PC-9 (cell line): ENCODE measurements at regions not wholly inside any gene's neighbourhood (a gene's known extent, or its start where the extent isn't known, plus 50 kb on each side); places are given as distances from the start of the nearest gene placed in this dataset.

Source experiments
- BruUV-seq: library from RNA; stranded (reverse); fragments of 400-500 nt; replicated peaks from 2 replicates; lab custom pipeline; 2021; lab: Mats Ljungman, UMichigan
- CTCF ChIA-PET: fragments of 300-600 bp; sonication (Branson Sonifier 250); formaldehyde crosslinking; loops from one replicate; lab custom pipeline; 2022; ENCODE audit warnings: antibody characterized with exemption; lab: Charles Lee
- POLR2A ChIA-PET: fragments of 300-600 bp; sonication (Branson Sonifier 250); formaldehyde crosslinking; loops from one replicate; lab custom pipeline; 2022; ENCODE audit warnings: antibody characterized with exemption; ENCODE audit not compliant: unreplicated experiment; lab: Charles Lee
- DNase-seq, 2 experiments: peaks; one replicate each; pipeline versions ENCODE4 v3.0.0 to v3.0.0-alpha.2; 2015 to 2022; ENCODE audit warnings: mixed read lengths in 1 of 2
- H2AFZ ChIP-seq: fragments of 200-600 bp; sonication (generic); 2 replicates; pipeline ENCODE4 v1.8.1; 2017; ENCODE audit warnings: antibody characterized with exemption
- H3F3A ChIP-seq: fragments of 200-600 bp; sonication (generic); 2 replicates; pipeline ENCODE4 v1.8.1; 2017; ENCODE audit warnings: antibody characterized with exemption, mild to moderate bottlenecking, low read depth; ENCODE audit not compliant: insufficient read depth
- H3K27ac ChIP-seq: fragments of 200-600 bp; sonication (generic); 2 replicates; pipeline ENCODE4 v1.6.1; 2016; ENCODE audit warnings: mixed run types
- H3K27me3 ChIP-seq: fragments of 200-600 bp; sonication (generic); 2 replicates; pipeline ENCODE4 v1.6.1; 2016; ENCODE audit warnings: low read depth, mixed run types; ENCODE audit not compliant: insufficient read depth
- H3K36me3 ChIP-seq: fragments of 200-600 bp; sonication (generic); 2 replicates; pipeline ENCODE4 v1.6.1; 2016; ENCODE audit warnings: low read depth, mixed run types
- H3K4me1 ChIP-seq: fragments of 200-600 bp; sonication (generic); replicated peaks from 2 replicates; pipeline ENCODE4 v1.6.1; 2016; ENCODE audit warnings: mixed run types; ENCODE audit not compliant: insufficient read depth
- H3K4me2 ChIP-seq: fragments of 200-600 bp; sonication (generic); 2 replicates; pipeline ENCODE4 v1.6.1; 2017; ENCODE audit warnings: mixed run types
- H3K4me3 ChIP-seq: fragments of 200-600 bp; sonication (generic); 2 replicates; pipeline ENCODE4 v1.6.1; 2016; ENCODE audit warnings: mixed run types
- H3K79me2 ChIP-seq: fragments of 200-600 bp; sonication (generic); 2 replicates; pipeline ENCODE4 v1.6.1; 2017; ENCODE audit warnings: low read depth, mixed run types
- H3K9me2 ChIP-seq: fragments of 200-600 bp; sonication (generic); 2 replicates; pipeline ENCODE4 v1.8.1; 2017; ENCODE audit warnings: mild to moderate bottlenecking; ENCODE audit not compliant: insufficient read depth
- H3K9me3 ChIP-seq: fragments of 200-600 bp; sonication (generic); 2 replicates; pipeline ENCODE4 v1.8.1; 2016; ENCODE audit warnings: low read depth; ENCODE audit not compliant: insufficient read depth
- H4K20me1 ChIP-seq: fragments of 200-600 bp; sonication (generic); 2 replicates; pipeline ENCODE4 v1.8.1; 2017; ENCODE audit not compliant: insufficient read depth
- EZH2 ChIP-seq: fragments of 200-600 bp; sonication (generic); IDR thresholded peaks from 2 replicates; pipeline ENCODE4 v1.8.0; 2017; ENCODE audit warnings: antibody characterized with exemption, low read depth
- intact Hi-C: fragments of 100-400 bp; cut with micrococcal nuclease; formaldehyde crosslinking; loops from one replicate; pipeline ENCODE4 v1.10.0; 2022; ENCODE audit not compliant: unreplicated experiment
- TF ChIP-seq, protein P1 (sequence below): fragments of 200-600 bp; sonication (generic); conservative IDR thresholded peaks from 2 replicates; pipeline ENCODE4 v1.6.1; 2017; ENCODE audit warnings: mixed run types, antibody characterized with exemption, mild to moderate bottlenecking, moderate library complexity

DNA sequence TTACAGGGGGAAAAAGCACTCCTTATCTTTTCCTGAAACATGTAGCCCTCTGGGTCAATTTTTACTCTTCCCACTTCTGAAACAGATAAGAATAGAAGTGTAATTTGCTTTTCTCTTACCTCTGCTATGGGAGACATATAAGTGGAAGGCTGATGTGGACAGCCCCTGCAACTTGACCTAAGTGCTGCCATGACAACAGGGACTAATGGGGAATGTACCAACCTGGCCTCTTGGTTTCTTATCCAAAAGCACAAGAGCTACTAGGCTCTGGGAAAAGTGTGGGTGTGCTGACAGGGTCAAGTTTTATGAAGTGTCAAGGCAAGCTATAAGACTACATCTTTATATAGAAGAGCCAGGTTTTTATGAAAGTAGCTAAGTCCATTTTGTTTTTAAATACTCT lies 1246.5 kb downstream of the OTOL1 start:
- POLR2A ChIA-PET, result no interaction called here
- intact Hi-C loops, result no loop called here
- H3K4me1 ChIP-seq, result no peaks in the 10 kb centered on the region
- no peak overlapping the region for H2AFZ ChIP-seq
- no peak overlapping the region for H3K27ac ChIP-seq
- no peaks in the 10 kb centered on the region for H3K36me3 ChIP-seq
- H3K9me3 ChIP-seq, result no peaks in the 10 kb centered on the region
- H3K27me3 ChIP-seq, result no peaks in the 10 kb centered on the region
- CTCF ChIA-PET, result interaction anchor here (0.6 kb wide), 1 partner anchor 39 kb away, joined by 3 read pairs; no protein-coding TSS in a partner anchor
- H3F3A ChIP-seq, result no peaks in the 10 kb centered on the region
- H3K79me2 ChIP-seq, result no peaks in the 10 kb centered on the region
- no peak for DNase-seq
- H3K9me2 ChIP-seq, result no peaks in the 10 kb centered on the region
- H3K4me2 ChIP-seq, result no peak overlapping the region
- TF ChIP-seq EZH2, result no peak
- TF ChIP-seq, protein P1, sequence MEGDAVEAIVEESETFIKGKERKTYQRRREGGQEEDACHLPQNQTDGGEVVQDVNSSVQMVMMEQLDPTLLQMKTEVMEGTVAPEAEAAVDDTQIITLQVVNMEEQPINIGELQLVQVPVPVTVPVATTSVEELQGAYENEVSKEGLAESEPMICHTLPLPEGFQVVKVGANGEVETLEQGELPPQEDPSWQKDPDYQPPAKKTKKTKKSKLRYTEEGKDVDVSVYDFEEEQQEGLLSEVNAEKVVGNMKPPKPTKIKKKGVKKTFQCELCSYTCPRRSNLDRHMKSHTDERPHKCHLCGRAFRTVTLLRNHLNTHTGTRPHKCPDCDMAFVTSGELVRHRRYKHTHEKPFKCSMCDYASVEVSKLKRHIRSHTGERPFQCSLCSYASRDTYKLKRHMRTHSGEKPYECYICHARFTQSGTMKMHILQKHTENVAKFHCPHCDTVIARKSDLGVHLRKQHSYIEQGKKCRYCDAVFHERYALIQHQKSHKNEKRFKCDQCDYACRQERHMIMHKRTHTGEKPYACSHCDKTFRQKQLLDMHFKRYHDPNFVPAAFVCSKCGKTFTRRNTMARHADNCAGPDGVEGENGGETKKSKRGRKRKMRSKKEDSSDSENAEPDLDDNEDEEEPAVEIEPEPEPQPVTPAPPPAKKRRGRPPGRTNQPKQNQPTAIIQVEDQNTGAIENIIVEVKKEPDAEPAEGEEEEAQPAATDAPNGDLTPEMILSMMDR, result no peak
- no peaks in the 10 kb centered on the region for H4K20me1 ChIP-seq
- H3K4me3 ChIP-seq, result no peak overlapping the region
- no TSS peak for BruUV-seq

DNA sequence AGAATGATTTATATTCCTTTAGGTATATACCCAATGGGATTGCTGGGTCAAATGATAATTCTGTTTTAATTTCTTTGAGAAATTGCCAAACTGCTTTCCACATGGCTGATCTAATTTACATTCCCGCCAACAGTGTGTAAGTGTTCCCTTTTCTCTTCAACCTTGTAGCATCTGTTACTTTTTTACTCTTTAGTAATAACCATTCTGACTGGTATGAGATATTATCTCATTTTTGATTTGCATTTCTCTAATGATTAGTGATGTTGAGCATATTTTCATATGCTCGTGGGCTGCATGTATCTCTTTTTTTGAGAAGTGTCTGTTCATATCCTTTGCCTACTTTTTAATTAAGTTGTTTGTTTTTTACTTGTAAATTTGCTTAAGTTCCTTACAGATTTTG lies 1264.2 kb downstream of the OTOL1 start:
- TF ChIP-seq, protein P1, result no peak
- no peak for TF ChIP-seq EZH2
- Histone ChIP-seq H3K4me1 (no peaks in the 10 kb centered on the region), H3K9me3 (no peaks in the 10 kb centered on the region), H3K4me2 (no peak overlapping the region), H3K27me3 (no peaks in the 10 kb centered on the region), H3F3A (no peaks in the 10 kb centered on the region), H3K27ac (no peak overlapping the region), H3K9me2 (no peaks in the 10 kb centered on the region), H3K36me3 (no peaks in the 10 kb centered on the region), H2AFZ (no peak overlapping the region), H3K79me2 (no peaks in the 10 kb centered on the region), H3K4me3 (no peak overlapping the region), H4K20me1 (no peaks in the 10 kb centered on the region)
- CTCF ChIA-PET, result no interaction called here
- DNase-seq, result no peak
- POLR2A ChIA-PET, result no interaction called here
- BruUV-seq, result no TSS peak
- intact Hi-C loops, result no loop called here

DNA sequence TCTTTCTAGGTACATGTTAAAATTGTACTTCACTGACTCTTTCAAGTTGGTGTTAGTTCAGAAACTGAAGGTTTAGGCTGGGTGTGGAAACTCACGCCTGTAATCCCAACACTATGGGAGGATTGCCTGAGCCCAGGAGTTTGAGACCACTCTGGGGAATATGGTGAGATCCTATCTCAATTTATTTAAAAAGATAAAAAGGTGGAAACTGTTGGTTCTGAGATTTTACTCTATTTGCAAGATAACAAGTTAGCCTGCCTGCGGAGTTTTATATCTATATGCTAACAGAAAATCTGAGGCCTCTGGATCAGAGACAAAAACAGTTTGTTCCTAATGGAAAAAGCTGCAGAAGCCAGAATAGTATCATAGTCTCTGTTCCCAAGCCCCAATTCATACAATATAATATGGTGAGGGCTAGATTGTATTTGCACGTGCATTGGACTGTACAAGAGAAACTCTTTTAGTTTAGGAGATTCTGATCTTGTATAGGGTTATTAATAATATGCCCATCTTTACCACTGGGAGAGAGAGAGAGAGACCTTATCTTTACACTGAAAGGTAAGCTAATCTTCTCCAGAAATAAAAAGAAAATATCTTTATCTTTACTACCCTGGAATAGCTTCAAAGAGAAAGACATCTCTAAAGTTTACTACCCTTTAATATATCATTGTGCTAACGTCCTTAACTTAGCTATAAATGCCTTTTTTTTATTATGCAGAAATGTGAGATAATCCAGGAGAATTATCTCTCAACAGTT lies 1267.6 kb downstream of the OTOL1 start:
- Histone ChIP-seq H3K4me1 (no peaks in the 10 kb centered on the region), H3K27me3 (no peaks in the 10 kb centered on the region), H3K4me2 (no peak overlapping the region), H4K20me1 (no peaks in the 10 kb centered on the region), H3K79me2 (no peaks in the 10 kb centered on the region), H3K9me2 (no peaks in the 10 kb centered on the region), H3K9me3 (no peaks in the 10 kb centered on the region), H3F3A (no peaks in the 10 kb centered on the region), H2AFZ (no peak overlapping the region), H3K36me3 (no peaks in the 10 kb centered on the region), H3K27ac (no peak overlapping the region), H3K4me3 (no peak overlapping the region)
- TF ChIP-seq, protein P1, result no peak
- TF ChIP-seq EZH2, result no peak
- CTCF ChIA-PET, result interaction anchor here (0.7 kb wide), 1 partner anchor 554 kb away, joined by 3 read pairs; no protein-coding TSS in a partner anchor
- POLR2A ChIA-PET, result no interaction called here
- intact Hi-C loops, result no loop called here
- no peak for DNase-seq
- no TSS peak for BruUV-seq
